COR-L47 (cell line): ENCODE measurements at regions not wholly inside any gene's neighbourhood (a gene's known extent, or its start where the extent isn't known, plus 50 kb on each side); places are given as distances from the start of the nearest gene placed in this dataset.
"Not testable (repeated sequence)": the region's sequence is repeated elsewhere in the genome, so short reads cannot be mapped to it uniquely, and the experiment has no call there.

Experiments
- DNase-seq: peaks from one replicate; lab custom pipeline; 2025; lab: John Stamatoyannopoulos, UW

DNA sequence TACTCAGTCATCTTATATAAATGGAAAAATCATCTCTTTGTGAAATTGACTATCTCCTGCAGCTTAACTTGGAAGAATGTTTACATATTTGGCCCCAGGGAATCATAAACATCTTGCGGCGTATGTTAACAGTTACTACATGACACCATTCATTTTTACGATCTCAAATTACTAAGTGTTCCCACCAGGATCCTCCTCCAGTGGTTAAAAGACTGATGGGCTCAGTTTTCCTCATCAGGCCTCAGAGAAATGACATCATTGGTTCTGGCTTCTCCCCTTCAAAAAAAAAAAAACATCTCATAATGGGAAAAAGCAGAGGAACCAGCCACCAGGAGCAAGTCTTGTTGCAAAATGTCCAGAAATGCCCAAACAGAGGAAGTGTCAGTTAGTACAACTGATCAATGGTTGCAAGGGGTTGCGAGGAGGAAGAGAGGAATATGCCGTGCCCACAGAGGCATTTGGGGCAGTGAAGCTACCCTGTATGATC lies 70.5 kb upstream of the LIPC start:
- peak; percentile 3 for DNase-seq

- DNase-seq: no peak
These were observed 69.4 kb upstream of the LIPC start for GRCh38 chr15:58362262-58362922.

- not testable (repeated sequence) for DNase-seq
These were observed 68.7 kb upstream of the LIPC start for GRCh38 chr15:58363118-58363517.

DNA sequence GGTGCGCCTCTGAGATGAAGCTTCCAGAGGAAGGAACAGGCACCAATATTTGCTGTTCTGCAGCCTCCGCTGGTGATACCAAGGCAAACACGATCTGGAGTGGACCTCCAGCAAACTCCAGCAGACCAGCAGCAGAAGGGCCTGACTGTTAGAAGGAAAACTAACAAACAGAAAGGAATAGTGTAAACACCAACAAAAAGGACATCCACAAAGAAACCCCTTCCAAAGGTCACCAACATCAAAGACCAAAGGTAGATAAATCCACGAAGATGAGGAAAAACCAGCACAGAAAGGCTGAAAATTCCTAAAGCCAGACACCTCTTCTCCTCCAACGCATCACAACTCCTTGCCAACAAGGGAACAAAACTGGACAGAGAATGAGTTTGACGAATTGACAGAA lies 68.1 kb upstream of the LIPC start:
- not testable (repeated sequence) for DNase-seq

GRCh38 chr15:58365098-58365497 lies 66.7 kb upstream of the LIPC start:
- DNase-seq: not testable (repeated sequence)

DNA sequence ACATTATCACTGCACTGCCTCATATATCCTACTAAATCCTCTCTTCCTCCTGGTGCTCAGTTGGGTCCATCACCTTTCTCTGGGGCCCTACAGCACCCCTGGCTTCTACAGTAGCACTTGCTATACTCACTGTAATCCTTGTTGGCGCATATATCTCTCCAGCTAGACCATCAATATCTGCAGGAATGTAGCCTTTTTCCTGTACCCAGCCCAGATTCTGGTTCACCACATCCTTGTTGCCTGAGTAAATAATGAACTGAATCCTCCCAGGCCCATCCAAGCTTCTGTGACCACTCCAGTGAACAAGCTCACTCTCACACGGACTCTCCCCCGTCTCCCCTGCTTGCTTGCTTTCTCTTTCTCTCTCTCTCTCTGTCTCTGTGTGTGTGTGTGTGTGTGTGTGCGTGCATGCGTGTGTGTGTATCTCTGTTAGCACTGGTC lies 62.5 kb upstream of the LIPC start:
- DNase-seq: no peak

DNA sequence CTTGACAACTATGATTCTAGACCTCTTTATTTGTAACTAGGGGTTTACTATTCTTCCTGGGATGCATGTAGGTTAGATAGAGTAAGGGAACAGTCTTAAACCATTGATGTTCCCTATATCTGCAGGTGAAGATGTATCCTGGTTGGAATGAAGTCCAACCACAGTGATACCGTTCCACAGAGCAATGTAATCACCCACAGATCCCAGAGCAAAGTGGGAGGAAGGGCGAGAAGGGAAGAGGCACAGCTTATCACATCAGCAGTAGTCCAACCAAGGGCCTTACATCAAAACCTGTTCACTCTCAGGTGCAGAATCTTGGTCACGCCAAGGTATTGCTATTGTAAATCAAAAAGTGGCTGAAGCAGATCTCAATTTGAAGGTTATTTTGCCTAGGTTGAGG lies 61.8 kb upstream of the LIPC start:
- no peak for DNase-seq

GRCh38 chr15:58374147-58374546 lies 57.6 kb upstream of the LIPC start:
- DNase-seq: no peak

- no peak for DNase-seq
These were observed 54.6 kb upstream of the LIPC start for GRCh38 chr15:58377193-58377592.

DNA sequence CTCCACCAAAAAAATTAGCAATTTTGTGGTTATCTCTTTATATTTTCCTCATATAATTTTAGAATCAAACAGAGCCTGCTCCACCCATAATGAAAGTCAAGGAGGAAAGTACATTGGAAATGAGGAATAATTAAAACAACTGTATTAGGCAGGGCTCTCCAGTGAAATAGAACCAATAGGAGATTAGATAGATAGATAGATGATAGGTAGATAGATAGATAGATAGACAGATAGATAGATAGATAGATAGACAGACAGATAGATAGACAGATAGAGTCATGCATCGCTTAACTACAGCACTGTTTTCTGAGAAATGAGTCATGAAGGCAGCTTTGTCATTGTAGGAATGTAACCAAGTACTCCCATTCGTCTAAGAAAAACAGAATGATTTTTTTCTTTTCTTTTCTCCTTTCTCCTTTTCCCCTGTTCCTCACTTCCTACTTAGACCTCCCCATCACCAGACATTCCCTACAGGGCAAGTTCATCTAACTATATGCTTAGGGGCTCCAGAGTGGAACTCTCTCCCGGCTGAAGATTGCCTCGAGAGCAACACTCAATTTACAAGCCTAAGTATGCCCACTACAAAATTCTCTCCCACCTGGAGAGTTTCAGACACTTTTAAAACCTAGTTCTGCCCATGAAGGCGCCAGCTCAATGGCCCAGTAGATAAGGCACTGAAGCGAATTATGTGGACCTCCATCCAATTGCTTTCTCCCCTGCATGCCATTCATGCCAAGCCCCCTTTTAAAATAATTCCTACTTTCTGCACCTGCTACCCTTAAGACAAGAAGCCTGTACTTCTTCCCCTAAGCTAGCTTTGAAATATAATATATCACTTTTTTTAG lies 53.3 kb upstream of the LIPC start:
- DNase-seq: no peak

DNA sequence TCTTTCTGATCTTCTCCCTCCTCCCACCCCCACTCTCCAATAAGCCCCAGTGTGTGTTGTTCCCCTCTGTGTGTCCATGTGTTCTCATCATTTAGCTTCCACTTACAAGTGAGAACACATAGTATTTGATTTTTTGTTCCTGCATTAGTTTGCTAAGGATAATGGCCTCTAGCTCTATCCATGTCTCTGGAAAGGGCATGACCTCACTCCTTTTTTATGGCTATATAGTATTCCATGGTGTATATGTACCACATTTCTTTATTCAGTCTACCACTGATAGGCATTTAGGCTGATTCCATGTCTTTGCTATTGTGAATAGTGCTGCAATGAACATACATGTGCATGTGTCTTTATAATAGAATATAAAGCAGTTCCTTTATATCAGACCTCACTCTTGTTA lies 52.3 kb upstream of the LIPC start:
- DNase-seq: not testable (repeated sequence)

DNA sequence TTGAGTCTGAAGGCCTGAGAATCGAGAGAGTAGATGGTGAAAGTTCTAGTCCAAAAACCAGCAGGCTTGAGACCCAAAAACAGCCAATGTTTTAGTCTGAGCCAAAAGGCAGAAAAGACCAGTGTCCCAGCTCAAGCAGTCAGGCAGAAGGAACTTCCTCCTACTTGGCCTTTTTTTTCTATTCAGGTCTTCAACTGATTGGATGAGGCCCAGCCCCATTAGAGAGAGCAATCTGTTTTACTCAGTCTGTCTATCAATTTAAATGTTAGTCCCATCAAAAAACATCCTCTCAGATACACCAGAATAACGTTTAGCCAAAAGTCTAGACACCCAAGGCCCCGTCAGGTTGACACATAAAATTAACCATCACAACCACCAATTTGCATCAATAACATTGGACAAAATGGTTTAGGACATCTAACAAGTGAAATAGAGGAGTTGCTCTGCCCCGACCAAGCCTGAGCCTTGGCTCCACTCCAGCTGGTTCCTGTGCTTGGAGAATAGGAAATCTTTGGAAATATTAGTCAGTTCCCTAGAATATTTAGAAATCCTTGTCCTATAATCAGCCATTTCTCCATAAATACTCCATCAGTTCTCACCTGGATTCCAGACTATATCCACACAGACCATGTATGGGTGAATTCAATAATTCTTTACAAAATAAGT lies 51.4 kb upstream of the LIPC start:
- DNase-seq: no peak

- DNase-seq: no peak
These were observed 50.1 kb upstream of the LIPC start for GRCh38 chr15:58381697-58382096.
